ENCODE measurements at regions not wholly inside any gene's neighbourhood (a gene's known extent, or its start where the extent isn't known, plus 50 kb on each side); places are given as distances from the start of the nearest gene placed in this dataset.

- no peak for TF ChIP-seq POLR2A (IDR thresholded peaks at IDR 0.05)
- no peak for TF ChIP-seq CTCF (IDR thresholded peaks at IDR 0.05)
- Histone ChIP-seq H3K27ac (no peak overlapping the region), H3K4me3 (no peak overlapping the region), H3K9me3 (no peaks in the 10 kb centered on the region), H3K4me1 (no peaks in the 10 kb centered on the region), H3K27me3 (no peaks in the 10 kb centered on the region), H3K36me3 (no peaks in the 10 kb centered on the region)
- intact Hi-C loops (cut with DNase I; ENCODE audit: low total_unique reads) = no loop called here
- DNase-seq = no peak
Observed at GRCh38 chr22:25382762-25383161, 163.3 kb downstream of the CRYBB2 start.

- Histone ChIP-seq H3K9me3 (no peaks in the 10 kb centered on the region), H3K4me3 (no peak overlapping the region), H3K27me3 (no peaks in the 10 kb centered on the region), H3K27ac (no peak overlapping the region), H3K4me1 (no peaks in the 10 kb centered on the region), H3K36me3 (no peaks in the 10 kb centered on the region)
- intact Hi-C loops (cut with DNase I; ENCODE audit: low total_unique reads) = no loop called here
- TF ChIP-seq CTCF (IDR thresholded peaks at IDR 0.05) (no peak), POLR2A (IDR thresholded peaks at IDR 0.05) (no peak)
- DNase-seq = no peak
Observed at GRCh38 chr22:25383278-25383820, 163.9 kb downstream of the CRYBB2 start.

GRCh38 chr22:25383892-25384291, 164.5 kb downstream of the CRYBB2 start:
- TF ChIP-seq CTCF (IDR thresholded peaks at IDR 0.05) (no peak), POLR2A (IDR thresholded peaks at IDR 0.05) (no peak)

GRCh38 chr22:25386538-25386884, 167.1 kb downstream of the CRYBB2 start:
- Histone ChIP-seq H3K27ac (no peak overlapping the region), H3K4me1 (no peaks in the 10 kb centered on the region), H3K36me3 (no peaks in the 10 kb centered on the region), H3K9me3 (no peaks in the 10 kb centered on the region), H3K27me3 (no peaks in the 10 kb centered on the region), H3K4me3 (no peak overlapping the region)
- intact Hi-C loops (cut with DNase I; ENCODE audit: low total_unique reads) = no loop called here
- DNase-seq = no peak
- TF ChIP-seq CTCF (IDR thresholded peaks at IDR 0.05) = no peak
- TF ChIP-seq POLR2A (IDR thresholded peaks at IDR 0.05) = no peak

More at GRCh38 chr22:25383892-25384291, 164.5 kb downstream of the CRYBB2 start:
- Histone ChIP-seq H3K4me3 (no peak overlapping the region), H3K36me3 (no peaks in the 10 kb centered on the region), H3K27me3 (no peaks in the 10 kb centered on the region), H3K4me1 (no peaks in the 10 kb centered on the region), H3K27ac (no peak overlapping the region), H3K9me3 (no peaks in the 10 kb centered on the region)
- DNase-seq = no peak
- intact Hi-C loops (cut with DNase I; ENCODE audit: low total_unique reads) = no loop called here

GRCh38 chr22:25388415-25388814, 169.0 kb downstream of the CRYBB2 start:
- no peak for TF ChIP-seq POLR2A (IDR thresholded peaks at IDR 0.05)
- no peak for TF ChIP-seq CTCF (IDR thresholded peaks at IDR 0.05)
- H3K9me3 ChIP-seq = no peaks in the 10 kb centered on the region
- no peak for DNase-seq
- H3K27ac ChIP-seq = no peak overlapping the region
- intact Hi-C loops (cut with DNase I; ENCODE audit: low total_unique reads) = no loop called here
- no peaks in the 10 kb centered on the region for H3K27me3 ChIP-seq
- H3K36me3 ChIP-seq = no peaks in the 10 kb centered on the region
- no peak overlapping the region for H3K4me3 ChIP-seq
- H3K4me1 ChIP-seq = no peaks in the 10 kb centered on the region
